ENCODE measurements at regions not wholly inside any gene's neighbourhood (a gene's known extent, or its start where the extent isn't known, plus 50 kb on each side); places are given as distances from the start of the nearest gene placed in this dataset.
"Not testable (repeated sequence)": the region's sequence is repeated elsewhere in the genome, so short reads cannot be mapped to it uniquely, and the experiment has no call there.

DNA sequence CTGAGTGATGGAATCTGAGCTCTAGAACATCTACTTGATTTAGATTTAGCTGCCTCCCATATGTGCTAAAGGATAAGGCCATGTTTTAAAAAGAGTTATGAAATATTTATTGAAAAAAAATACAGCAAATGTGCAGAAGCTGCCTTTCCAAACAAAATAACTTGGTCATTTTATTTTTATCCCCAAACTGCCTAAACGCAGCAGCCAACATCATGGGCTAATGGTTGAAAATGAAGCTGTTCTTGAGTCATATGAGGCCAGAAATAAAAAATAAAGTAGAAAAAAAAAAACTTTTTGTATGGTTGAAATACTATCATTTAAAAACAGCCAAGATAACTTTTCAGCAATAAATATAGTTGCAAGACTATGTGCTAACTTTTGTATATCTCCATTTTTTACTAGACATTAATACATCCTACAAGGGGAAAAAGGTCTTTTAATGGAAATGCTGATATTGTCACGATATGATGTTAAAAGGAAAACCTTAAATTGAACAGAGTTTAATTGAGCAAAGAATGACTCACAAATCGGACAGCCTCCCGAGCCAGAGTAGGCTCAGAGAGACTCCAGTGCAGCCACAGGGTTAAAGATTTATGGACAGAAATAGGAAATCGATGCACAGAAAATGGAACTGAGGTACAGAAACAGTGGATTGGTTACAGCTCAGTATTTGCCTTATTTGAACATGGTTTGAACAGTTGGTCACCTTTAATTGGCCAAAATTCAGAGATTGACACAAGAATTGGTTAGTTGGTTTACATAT is 305.8 kb downstream of the MDFIC start:
- DNase-seq (ENCODE audit: insufficient read length, low spot score) (no peak), FAIRE-seq (no peak)

DNA sequence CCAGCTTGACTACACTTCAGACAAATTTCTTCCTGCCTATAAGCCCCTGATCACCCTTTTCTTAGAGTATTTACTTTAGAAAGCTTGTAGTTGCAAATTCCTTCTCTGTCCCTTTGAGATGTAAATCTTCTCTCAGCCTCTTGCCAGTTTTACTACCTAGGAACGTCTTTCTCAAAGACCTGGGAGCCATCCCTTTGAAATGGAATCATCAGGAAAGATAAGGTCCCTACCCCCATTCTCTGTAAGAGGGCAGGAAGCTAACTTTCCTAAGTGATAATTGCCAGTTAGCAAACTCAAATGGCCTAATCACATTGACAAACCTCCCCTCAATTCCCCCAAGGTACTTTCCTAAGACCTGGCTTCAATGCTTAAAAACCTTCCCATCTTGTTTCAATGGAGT is 304.5 kb downstream of the MDFIC start:
- no peak for DNase-seq (ENCODE audit: insufficient read length, low spot score)
- no peak for FAIRE-seq

DNA sequence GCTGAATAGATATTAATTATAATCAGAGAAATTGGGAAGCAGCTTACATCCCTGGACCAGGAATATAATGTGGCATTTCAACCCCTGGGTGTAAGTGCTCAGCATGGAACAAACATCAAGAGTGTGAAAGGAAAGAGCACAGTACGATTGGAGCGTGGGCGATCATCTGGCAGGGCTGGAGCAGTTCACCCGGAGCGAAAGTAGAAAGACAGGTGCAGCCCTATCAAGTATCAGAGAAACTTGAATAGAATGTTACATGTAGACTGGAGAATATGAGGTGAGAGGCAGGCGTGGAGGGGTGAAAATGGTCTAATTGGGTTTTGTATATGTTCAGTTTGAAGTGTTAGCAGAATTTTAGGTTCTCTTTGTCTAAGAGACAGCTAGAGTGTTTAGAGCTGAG is 303.0 kb downstream of the MDFIC start:
- FAIRE-seq (no peak), DNase-seq (ENCODE audit: insufficient read length, low spot score) (no peak)

DNA sequence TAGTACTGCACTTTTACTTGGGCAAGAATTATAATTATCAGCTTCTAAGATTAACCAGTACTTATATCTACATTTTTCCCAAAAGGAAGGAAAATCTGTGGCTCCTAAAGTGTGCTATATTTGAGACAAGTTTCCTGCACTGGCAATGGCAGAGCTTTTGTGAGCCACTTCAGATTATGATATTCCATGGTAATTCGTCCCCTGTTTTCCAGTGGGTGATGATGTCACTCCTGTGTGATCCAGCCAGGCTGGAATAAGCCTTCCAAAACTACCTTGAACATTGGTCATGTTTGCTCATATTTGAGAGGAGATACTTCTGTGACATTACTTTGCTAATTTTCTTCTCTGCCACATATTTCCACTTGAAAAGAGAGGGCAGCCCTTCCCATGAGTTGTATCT is 302.1 kb downstream of the MDFIC start:
- FAIRE-seq (no peak), DNase-seq (ENCODE audit: insufficient read length, low spot score) (no peak)

DNA sequence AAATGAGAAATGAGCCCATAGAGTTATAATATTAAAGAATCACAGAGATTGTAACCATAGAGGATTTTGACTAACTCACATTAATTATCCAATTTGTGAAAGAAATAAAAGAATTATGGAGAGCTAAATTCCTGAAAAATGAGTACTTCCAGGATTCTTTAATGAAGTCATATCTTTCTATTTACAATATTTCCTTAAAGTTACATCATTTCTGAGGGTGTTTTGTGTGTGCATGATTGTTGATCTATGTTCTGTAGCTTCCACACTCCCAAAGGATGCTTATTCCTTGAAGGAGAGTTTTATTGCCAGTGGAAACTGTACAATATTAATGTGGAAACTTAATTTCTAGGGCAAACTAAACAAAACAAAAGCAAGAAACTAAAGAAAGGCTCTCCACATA is 299.6 kb downstream of the MDFIC start:
- FAIRE-seq (no peak), DNase-seq (ENCODE audit: insufficient read length, low spot score) (no peak)

DNA sequence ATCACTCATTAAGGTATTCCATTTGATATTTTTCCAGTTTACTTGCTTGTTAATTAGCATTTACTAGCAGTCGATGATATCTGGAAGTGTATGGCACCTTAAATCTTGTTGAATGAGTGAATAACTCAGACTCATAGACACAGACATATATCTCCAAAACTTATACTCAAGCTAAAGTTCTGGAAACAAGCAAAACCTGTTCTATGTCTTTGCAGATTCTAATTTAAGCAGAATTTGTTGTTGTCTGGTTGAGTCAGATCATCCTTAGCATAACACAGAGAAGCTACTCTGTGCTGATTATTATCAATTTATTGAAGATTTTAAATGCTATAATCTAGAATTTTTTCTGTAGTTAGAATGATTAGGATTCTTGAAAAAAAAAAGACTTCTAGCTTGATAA is 296.2 kb downstream of the MDFIC start:
- DNase-seq (ENCODE audit: insufficient read length, low spot score) (no peak), FAIRE-seq (no peak)

DNA sequence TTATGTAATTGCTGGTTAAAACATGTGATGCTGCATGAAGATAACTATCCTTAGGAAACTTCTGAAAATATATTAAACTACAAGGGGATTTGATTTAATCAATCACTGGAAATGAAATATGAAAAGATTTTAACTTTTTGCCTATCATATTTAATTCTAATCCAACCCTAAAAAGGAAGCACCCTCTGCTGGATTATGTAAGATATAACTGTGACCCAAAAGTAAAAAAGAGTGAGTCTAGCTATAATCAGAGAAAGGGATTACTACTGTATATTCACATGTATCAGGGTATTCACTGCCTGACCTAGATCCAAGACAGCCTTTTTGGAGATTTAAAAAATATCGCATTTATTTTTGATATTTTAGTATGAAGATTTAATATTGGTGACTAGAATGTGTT is 295.5 kb downstream of the MDFIC start:
- FAIRE-seq (no peak), DNase-seq (ENCODE audit: insufficient read length, low spot score) (no peak)

DNA sequence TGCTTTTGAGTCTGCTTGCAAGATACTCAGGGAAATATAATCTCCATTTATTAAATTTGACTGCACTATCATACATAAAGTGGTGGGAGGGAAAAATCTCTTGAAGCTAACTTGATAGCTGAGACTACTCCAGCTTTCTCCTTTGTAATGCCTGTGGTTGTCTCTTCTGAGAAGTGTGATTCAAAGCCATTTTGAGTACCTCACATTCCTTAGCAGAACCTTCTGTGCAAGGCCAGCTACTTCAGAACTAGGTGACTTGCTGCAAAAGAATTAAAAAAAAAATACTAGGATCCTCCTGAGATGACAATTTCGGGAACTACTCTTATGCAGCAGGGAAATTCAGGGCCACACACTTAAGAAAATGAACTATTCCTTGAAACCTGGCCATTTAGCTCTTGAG is 294.8 kb downstream of the MDFIC start:
- DNase-seq (ENCODE audit: insufficient read length, low spot score) (no peak), FAIRE-seq (no peak)

DNA sequence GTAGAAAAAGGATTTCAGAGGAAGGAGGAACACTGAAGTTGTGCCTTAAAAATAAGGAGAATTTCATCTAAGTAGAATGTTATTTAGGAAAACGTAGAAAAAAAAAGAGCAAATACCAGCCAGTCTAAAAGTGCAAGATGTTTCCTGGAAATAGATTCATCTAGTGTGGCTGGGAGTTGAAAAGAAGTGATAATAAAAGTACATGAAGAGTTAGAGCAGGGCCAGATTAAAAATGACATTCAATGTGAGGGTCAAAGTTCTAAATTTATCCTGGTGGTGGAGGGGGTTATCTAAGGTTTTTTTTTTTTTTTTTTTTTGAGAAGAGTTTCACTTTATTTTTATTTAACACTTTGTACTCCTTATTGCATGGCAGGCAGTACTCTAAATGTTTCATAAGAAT is 289.3 kb downstream of the MDFIC start:
- no peak for DNase-seq (ENCODE audit: insufficient read length, low spot score)
- no peak for FAIRE-seq

DNA sequence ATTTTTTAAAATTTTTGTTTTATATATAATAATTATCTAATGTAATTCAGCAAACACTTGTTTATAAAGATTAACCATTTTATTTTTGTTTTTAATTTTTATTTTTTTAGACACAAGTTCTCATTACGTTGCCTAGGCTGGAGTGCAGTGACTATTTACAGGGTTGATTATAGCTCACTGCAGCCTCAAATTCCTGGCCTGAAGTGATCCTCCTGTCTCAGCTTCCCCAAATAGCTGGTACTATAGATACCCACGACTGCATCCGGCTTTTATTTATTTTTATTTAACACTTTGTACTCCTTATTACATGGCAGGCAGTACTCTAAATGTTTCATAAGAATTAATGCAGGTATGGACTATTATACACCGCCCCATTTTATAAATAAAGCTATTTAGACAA is 288.7 kb downstream of the MDFIC start:
- no peak for FAIRE-seq
- no peak for DNase-seq (ENCODE audit: insufficient read length, low spot score)

DNA sequence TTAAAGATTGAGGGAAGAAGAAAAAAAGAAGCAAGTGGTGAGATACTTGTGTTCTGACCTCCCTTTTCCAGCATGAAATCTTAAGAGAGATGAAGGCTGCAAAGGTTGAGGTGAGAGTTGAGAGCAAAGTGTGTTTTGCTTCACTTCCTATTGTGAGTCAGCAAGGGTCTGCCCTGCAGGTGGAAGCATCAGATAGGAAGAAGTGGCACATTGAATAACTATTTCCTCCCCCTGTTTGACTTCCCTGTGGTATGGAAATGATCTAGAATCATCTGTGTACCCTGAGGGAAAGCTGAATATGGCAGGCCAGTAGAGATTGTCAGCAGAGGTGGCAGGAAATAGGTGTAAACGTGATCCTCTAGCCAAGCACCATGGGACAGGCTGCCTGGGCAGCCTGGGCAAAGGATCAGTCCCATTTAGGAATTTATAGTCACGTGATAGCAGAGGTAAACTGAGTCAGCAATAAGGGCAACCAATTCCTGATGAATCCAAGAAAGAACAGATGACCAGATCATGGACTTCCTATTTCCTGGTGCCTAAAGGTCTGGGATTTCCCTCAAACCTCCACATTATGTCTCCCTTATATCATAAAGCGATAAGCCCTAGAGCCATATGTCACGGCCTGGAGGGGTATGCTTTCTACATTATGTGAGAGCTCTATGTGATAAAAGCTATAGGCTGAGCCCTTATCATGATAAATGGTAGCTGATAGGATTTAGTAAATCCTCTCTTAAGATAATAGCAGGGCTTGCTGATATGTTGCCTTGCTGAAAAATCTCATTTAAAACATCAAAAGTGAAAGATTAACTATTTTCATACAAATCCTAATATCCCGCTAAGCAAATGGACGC is 287.0 kb downstream of the MDFIC start:
- no peak for DNase-seq (ENCODE audit: insufficient read length, low spot score)
- no peak for FAIRE-seq

DNA sequence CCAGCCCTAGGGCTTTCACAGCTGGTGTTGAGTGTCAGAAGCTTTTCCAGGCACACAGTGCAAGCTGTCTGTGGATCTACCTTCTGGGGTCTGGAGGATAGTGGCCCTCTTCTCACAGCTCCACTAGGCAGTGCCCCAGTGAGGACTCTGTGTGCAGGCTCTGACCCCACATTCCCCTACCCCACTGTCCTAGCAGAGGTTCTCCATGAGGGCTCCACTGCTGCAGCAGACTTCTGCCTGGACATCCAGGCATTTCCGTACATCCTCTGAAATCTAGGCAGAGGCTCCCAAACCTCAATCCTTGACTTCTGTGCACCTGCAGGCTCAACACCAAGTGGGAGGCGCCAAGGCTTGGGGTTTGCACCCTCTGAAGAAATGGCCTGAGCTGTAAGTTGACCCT is 284.5 kb downstream of the MDFIC start:
- DNase-seq (ENCODE audit: insufficient read length, low spot score); FAIRE-seq: not testable (repeated sequence)

DNA sequence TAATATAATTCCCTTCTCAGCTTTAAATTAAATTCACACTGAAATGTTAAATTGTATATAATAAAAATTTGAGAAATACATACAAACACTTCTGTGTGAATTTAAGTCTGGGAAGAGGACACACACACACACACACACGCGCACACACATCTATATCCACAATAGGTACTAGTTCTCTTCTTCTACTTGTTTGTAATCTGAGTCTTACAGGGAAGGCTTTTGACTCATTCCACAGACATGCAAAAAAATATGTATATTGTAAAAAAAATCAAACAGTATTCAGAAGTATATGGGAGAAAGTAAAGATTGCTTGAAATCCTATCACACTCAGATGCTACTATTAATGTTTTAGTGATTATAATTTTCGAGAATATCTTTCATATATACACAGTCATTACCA is 276.2 kb downstream of the MDFIC start:
- FAIRE-seq = no peak
- DNase-seq (ENCODE audit: insufficient read length, low spot score) = no peak

DNA sequence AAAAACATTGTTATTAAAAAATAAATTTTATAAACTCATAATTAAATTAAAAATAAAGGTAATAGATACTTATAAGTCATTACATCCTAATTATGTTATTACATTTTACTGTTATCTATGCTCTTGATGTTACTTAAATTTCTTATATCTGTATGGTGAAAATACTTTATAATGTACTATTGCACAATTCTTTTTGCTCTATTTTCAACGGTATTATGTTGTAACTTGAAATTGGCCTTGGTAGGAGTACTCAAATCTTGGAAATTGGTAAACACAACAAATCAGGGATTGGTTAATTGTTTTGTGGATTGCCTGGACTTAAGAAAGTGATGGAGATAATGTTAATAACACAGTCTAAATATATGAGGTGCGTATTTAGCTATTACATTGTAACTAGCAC is 273.3 kb downstream of the MDFIC start:
- no peak for DNase-seq (ENCODE audit: insufficient read length, low spot score)
- no peak for FAIRE-seq

DNA sequence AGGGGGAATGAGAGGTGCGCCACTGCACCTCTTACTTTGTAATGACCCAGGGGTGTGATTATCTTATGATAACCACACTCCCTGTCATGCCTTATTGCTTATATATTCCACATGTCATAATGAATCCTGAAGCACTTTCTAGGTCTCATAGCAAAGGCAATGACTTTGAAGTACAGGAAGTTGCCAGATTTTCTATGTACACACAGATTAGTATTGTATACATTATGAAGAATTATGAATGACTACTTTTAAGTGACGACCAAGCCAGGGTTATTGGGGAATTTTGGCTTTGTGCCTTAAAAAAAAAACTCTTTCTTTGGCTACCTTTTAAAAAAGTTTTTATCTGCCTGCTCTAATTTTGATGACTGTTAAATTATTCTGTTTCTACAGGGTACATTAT is 269.6 kb downstream of the MDFIC start:
- FAIRE-seq (no peak), DNase-seq (ENCODE audit: insufficient read length, low spot score) (no peak)

DNA sequence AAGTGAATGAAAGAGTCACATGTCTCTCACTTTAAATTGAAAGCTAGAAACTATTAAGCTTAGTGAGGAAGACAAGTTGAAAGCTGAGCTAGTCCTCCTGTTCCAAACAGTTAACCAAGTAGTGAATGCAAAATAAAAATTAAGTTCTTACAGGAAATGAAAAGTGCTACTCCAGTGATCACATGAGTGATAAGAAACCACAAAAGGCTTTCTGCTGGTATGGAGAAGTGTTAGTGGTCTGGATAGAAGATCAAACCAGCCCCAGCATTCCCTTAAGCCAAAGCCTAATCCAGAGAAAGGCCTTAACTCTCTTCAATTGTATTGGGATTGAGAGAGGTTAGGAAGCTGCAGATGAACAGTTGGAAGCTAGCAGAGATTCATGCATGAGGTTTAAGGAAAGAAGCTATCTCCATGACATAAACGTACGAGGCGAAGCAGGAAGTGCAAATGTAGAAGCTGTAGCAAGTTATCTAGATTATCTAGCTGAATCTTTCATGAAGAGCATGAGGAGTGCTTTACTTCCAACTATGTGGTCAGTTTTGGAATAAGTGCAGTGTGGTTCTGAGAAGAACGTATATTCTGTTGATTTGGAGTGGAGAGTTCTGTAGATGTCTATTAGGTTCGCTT is 261.6 kb downstream of the MDFIC start:
- DNase-seq (ENCODE audit: insufficient read length, low spot score) (no peak), FAIRE-seq (no peak)

DNA sequence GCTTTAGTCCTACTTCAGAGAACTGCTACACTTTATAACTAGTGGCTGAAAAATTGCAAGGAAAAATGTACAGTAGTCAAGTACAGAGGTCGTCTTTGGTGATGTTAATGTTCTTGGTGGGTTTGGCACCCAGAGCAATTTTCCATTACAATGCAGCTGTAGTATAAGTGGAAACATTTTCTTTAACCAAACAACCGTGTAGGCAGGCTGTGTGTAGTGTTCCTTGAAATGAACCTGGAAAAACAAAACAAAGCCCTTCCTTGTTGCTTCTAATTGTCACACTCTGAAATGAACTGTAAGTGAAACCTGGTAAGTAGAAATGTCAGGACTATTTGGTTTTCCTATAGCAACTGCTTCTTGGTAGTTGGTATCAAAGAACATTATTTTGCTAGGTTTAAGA is 256.9 kb downstream of the MDFIC start:
- DNase-seq (ENCODE audit: insufficient read length, low spot score) (no peak), FAIRE-seq (no peak)

DNA sequence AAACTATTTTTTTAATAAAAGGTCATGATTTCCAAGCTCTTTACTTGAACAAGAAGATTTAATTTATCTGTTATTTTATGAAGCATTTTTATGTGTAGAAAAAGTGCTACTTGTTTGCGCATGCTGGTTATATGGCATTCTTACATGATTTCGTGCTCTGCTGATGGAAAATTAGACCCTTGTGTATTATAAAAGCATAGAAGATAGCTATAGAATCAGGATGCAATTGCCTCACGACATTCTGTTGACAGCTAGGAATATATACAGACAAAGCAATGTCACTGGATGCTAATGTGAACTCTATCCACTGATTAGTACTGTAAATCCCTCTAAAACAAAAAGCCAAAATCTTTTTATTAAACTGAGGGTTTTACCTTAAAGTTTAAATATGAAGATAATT is 255.9 kb downstream of the MDFIC start:
- DNase-seq (ENCODE audit: insufficient read length, low spot score) = no peak
- no peak for FAIRE-seq

DNA sequence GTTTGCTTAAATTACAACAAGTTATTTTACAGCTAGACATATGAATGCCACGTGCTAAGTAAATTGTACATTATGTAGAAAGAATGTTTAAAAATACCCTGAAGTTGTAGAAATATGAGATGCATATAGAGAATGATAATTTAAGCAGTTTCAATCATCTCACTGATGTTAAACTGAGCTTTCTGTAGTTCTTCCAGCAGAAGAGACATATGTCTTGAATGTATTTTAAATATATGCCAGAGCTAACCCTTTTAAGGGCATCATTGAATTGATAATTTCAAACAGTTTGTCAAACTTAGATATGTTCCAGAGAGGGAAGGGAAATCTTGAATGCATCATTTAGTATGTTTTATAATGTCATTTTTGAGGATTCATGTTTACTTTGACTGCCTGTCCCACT is 255.2 kb downstream of the MDFIC start:
- DNase-seq (ENCODE audit: insufficient read length, low spot score) = no peak
- FAIRE-seq = no peak

DNA sequence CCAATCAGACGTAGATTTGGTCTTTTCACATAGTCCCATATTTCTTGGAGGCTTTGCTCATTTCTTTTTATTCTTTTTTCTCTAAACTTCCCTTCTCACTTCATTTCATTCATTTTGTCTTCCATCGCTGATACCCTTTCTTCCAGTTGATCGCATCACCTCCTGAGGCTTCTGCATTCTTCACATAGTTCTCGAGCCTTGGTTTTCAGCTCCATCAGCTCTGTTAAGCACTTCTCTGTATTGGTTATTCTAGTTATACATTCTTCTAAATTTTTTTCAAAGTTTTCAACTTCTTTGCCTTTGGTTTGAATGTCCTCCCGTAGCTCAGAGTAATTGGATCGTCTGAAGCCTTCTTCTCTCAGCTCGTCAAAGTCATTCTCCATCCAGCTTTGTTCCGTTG is 250.5 kb downstream of the MDFIC start:
- not testable (repeated sequence) for FAIRE-seq; DNase-seq (ENCODE audit: insufficient read length, low spot score)

DNA sequence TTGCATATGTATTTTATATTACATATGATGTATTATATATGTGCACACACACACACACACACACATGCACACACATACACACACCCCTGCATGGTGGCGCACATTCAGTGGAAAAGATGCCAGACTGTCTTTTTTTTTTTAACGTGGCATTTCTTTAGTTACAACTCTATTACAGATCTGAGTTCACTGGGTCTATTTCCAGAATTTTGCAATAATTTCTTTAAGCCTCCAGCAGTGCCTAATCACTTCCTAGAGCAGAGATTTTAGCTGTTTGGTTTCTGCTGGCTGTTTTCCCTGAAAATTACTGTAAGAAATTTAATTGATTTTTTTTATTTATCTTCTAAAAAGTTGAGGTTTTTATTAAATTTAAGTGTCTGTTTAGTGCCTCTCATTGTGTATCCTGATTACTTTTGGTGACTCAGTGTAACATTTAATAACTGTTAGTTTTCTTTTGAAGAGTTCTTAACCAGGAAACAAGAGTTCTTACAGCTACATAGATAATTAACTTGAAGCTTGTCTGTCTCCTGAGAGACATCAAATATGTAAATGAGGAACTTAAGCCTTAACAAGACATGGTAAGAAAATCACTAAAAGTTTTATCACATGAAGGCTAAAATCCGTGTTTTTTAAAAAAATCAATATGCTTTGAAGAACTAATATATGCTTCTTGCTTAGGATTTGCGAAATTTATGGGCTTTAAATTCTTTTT is 232.0 kb downstream of the MDFIC start:
- FAIRE-seq (no peak), DNase-seq (ENCODE audit: insufficient read length, low spot score) (no peak)

Measured in GM19239 (cell line).